ENCODE measurements at regions not wholly inside any gene's neighbourhood (a gene's known extent, or its start where the extent isn't known, plus 50 kb on each side); places are given as distances from the start of the nearest gene placed in this dataset.

DNA sequence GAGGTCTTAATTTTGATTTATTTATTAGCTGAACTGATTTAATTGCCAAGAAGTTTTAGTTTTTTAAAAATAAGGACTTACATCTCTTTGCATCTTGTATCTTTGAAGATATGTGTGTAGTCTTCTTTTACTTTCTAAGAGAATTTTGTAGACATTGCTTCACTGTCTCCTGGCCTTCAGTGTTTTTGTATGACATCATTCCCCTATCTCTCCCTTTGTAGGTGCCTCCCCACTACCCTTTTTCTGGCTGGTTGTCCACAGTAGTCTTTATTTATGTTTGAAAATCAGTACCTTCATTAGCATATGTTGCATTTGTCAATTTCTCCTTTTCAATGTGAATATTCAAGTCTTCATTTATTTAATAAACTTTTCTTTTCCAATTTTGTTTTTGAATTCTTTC, 64.1 kb upstream of the RAB18 start:
- ChIA-PET CTCF (no interaction called here), POLR2A (ENCODE audit: unreplicated experiment) (no interaction called here)
- Histone ChIP-seq H2AK5ac (ENCODE audit: low read depth, low read length) (no peak overlapping the region), H2BK120ac (ENCODE audit: low read depth, low read length) (no peak overlapping the region), H3K9ac (ENCODE audit: low read depth, low read length) (no peak overlapping the region), H3K23ac (ENCODE audit: low read depth, low read length) (no peak overlapping the region), H4K8ac (ENCODE audit: low read depth in 2 of 2, low read length in 2 of 2) (no peak overlapping the region), H3K9me3 (ENCODE audit: control insufficient read depth, insufficient read depth, low read length) (no peaks in the 10 kb centered on the region; the same call in 1 of the 2 replicates), H3K4me3 (ENCODE audit: insufficient read depth, low read depth, low read length) (no peak overlapping the region), H3K4ac (ENCODE audit: low read depth, low read length) (no peak overlapping the region), H3K36me3 (ENCODE audit: control insufficient read depth, insufficient read depth, low read length) (no peaks in the 10 kb centered on the region), H2BK15ac (ENCODE audit: low read depth, low read length) (no peak overlapping the region), H4K5ac (ENCODE audit: low read depth, low read length) (no peak overlapping the region), H2AK9ac (replicated peaks; ENCODE audit: low read depth, low read length, poor library complexity) (no peak overlapping the region), H3K4me2 (ENCODE audit: low read depth, low read length) (no peak overlapping the region), H3K79me1 (ENCODE audit: low read depth in 1 of 2, low read length in 2 of 2) (no peaks in the 10 kb centered on the region), H4K20me1 (ENCODE audit: insufficient read depth, low read length) (no peaks in the 10 kb centered on the region), H3K9me1 (ENCODE audit: insufficient read depth, low read length) (no peaks in the 10 kb centered on the region), H3K27ac (ENCODE audit: insufficient read depth, low read length) (no peak overlapping the region), H3K27me3 (ENCODE audit: control insufficient read depth, insufficient read depth, low read length) (peaks cover 3% of the 10 kb centered on the region; the same call in 1 of the 2 replicates), H3K18ac (ENCODE audit: low read depth, low read length) (no peak overlapping the region), H2AFZ (replicated peaks; ENCODE audit: low read length, poor library complexity) (no peak overlapping the region), H2BK20ac (ENCODE audit: low read depth, low read length) (no peak overlapping the region), H4K91ac (ENCODE audit: insufficient read depth, low read depth, low read length) (no peak overlapping the region), H3K56ac (ENCODE audit: extremely low read depth, insufficient read depth, low read length) (no peak overlapping the region), H2BK5ac (ENCODE audit: low read depth, low read length, poor library complexity, severe bottlenecking) (no peak overlapping the region), H3K14ac (replicated peaks; ENCODE audit: low read depth, low read length) (no peak overlapping the region), H3K4me1 (ENCODE audit: control insufficient read depth, insufficient read depth, low read length) (no peaks in the 10 kb centered on the region)
- in situ Hi-C loops (cut with MboI; ENCODE audit: low sequenced_read_pairs) (loop anchor here (10.0 kb wide), 1 partner anchor 945 kb away; no protein-coding TSS in a partner anchor), intact Hi-C loops (cut with micrococcal nuclease) (loop anchor here (10.0 kb wide), 1 partner anchor 105 kb away; no protein-coding TSS in a partner anchor), dilution Hi-C loops (cut with HindIII; ENCODE audit: low sequenced_read_pairs, unreplicated experiment) (no loop called here)
- no TSS peak for BruUV-seq (replicated peaks)
- no peak for ATAC-seq (ENCODE audit: low read depth)
- no peak for DNase-seq
- TF ChIP-seq POLR2A (IDR thresholded peaks at IDR 0.05; ENCODE audit: low read depth, low read length) (no peak), CEBPB (IDR thresholded peaks at IDR 0.05; ENCODE audit: low read depth, low read length) (no peak), SMC3 (IDR thresholded peaks at IDR 0.05; ENCODE audit: low read depth, low read length) (no peak), CTCF (conservative IDR thresholded peaks at IDR 0.05; ENCODE audit: low read depth, low read length) (no peak), NFE2L2 (IDR thresholded peaks at IDR 0.05; ENCODE audit: low read depth, low read length) (no peak)
